PC-9 (cell line): ENCODE measurements at regions not wholly inside any gene's neighbourhood (a gene's known extent, or its start where the extent isn't known, plus 50 kb on each side); places are given as distances from the start of the nearest gene placed in this dataset.

Source experiments
- BruUV-seq: library from RNA; stranded (reverse); fragments of 400-500 nt; replicated peaks from 2 replicates; lab custom pipeline; 2021; lab: Mats Ljungman, UMichigan
- CTCF ChIA-PET: fragments of 300-600 bp; sonication (Branson Sonifier 250); formaldehyde crosslinking; loops from one replicate; lab custom pipeline; 2022; ENCODE audit warnings: antibody characterized with exemption; lab: Charles Lee
- POLR2A ChIA-PET: fragments of 300-600 bp; sonication (Branson Sonifier 250); formaldehyde crosslinking; loops from one replicate; lab custom pipeline; 2022; ENCODE audit warnings: antibody characterized with exemption; ENCODE audit not compliant: unreplicated experiment; lab: Charles Lee
- DNase-seq, 2 experiments: peaks; one replicate each; pipeline versions ENCODE4 v3.0.0 to v3.0.0-alpha.2; 2015 to 2022; ENCODE audit warnings: mixed read lengths in 1 of 2
- H2AFZ ChIP-seq: fragments of 200-600 bp; sonication (generic); 2 replicates; pipeline ENCODE4 v1.8.1; 2017; ENCODE audit warnings: antibody characterized with exemption
- H3F3A ChIP-seq: fragments of 200-600 bp; sonication (generic); 2 replicates; pipeline ENCODE4 v1.8.1; 2017; ENCODE audit warnings: antibody characterized with exemption, mild to moderate bottlenecking, low read depth; ENCODE audit not compliant: insufficient read depth
- H3K27ac ChIP-seq: fragments of 200-600 bp; sonication (generic); 2 replicates; pipeline ENCODE4 v1.6.1; 2016; ENCODE audit warnings: mixed run types
- H3K27me3 ChIP-seq: fragments of 200-600 bp; sonication (generic); 2 replicates; pipeline ENCODE4 v1.6.1; 2016; ENCODE audit warnings: low read depth, mixed run types; ENCODE audit not compliant: insufficient read depth
- H3K36me3 ChIP-seq: fragments of 200-600 bp; sonication (generic); 2 replicates; pipeline ENCODE4 v1.6.1; 2016; ENCODE audit warnings: low read depth, mixed run types
- H3K4me1 ChIP-seq: fragments of 200-600 bp; sonication (generic); replicated peaks from 2 replicates; pipeline ENCODE4 v1.6.1; 2016; ENCODE audit warnings: mixed run types; ENCODE audit not compliant: insufficient read depth
- H3K4me2 ChIP-seq: fragments of 200-600 bp; sonication (generic); 2 replicates; pipeline ENCODE4 v1.6.1; 2017; ENCODE audit warnings: mixed run types
- H3K4me3 ChIP-seq: fragments of 200-600 bp; sonication (generic); 2 replicates; pipeline ENCODE4 v1.6.1; 2016; ENCODE audit warnings: mixed run types
- H3K79me2 ChIP-seq: fragments of 200-600 bp; sonication (generic); 2 replicates; pipeline ENCODE4 v1.6.1; 2017; ENCODE audit warnings: low read depth, mixed run types
- H3K9me2 ChIP-seq: fragments of 200-600 bp; sonication (generic); 2 replicates; pipeline ENCODE4 v1.8.1; 2017; ENCODE audit warnings: mild to moderate bottlenecking; ENCODE audit not compliant: insufficient read depth
- H3K9me3 ChIP-seq: fragments of 200-600 bp; sonication (generic); 2 replicates; pipeline ENCODE4 v1.8.1; 2016; ENCODE audit warnings: low read depth; ENCODE audit not compliant: insufficient read depth
- H4K20me1 ChIP-seq: fragments of 200-600 bp; sonication (generic); 2 replicates; pipeline ENCODE4 v1.8.1; 2017; ENCODE audit not compliant: insufficient read depth
- EZH2 ChIP-seq: fragments of 200-600 bp; sonication (generic); IDR thresholded peaks from 2 replicates; pipeline ENCODE4 v1.8.0; 2017; ENCODE audit warnings: antibody characterized with exemption, low read depth
- intact Hi-C: fragments of 100-400 bp; cut with micrococcal nuclease; formaldehyde crosslinking; loops from one replicate; pipeline ENCODE4 v1.10.0; 2022; ENCODE audit not compliant: unreplicated experiment
- TF ChIP-seq, protein P1 (sequence below): fragments of 200-600 bp; sonication (generic); conservative IDR thresholded peaks from 2 replicates; pipeline ENCODE4 v1.6.1; 2017; ENCODE audit warnings: mixed run types, antibody characterized with exemption, mild to moderate bottlenecking, moderate library complexity

DNA sequence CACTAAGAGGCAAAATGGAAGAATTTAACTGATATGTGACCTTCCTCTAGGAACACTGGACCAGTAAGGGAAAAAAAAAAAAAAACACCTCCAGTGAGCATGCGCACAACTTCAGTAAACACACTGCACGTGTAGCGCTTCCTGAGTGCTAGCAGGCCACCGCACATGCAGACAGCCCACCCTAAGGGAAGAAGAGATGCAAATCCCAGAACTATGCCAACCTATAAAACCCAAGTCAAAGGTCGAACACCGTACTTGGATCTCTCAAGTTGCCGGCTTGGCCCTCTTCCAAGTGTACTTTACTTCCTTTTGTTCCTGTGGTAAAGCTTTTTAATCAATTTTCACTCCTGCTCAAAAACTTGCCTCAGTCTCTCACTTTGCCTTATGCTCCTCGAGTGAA is 64.5 kb upstream of the CADPS start:
- TF ChIP-seq, protein P1, sequence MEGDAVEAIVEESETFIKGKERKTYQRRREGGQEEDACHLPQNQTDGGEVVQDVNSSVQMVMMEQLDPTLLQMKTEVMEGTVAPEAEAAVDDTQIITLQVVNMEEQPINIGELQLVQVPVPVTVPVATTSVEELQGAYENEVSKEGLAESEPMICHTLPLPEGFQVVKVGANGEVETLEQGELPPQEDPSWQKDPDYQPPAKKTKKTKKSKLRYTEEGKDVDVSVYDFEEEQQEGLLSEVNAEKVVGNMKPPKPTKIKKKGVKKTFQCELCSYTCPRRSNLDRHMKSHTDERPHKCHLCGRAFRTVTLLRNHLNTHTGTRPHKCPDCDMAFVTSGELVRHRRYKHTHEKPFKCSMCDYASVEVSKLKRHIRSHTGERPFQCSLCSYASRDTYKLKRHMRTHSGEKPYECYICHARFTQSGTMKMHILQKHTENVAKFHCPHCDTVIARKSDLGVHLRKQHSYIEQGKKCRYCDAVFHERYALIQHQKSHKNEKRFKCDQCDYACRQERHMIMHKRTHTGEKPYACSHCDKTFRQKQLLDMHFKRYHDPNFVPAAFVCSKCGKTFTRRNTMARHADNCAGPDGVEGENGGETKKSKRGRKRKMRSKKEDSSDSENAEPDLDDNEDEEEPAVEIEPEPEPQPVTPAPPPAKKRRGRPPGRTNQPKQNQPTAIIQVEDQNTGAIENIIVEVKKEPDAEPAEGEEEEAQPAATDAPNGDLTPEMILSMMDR, result no peak
- no peak for TF ChIP-seq EZH2
- Histone ChIP-seq H3K9me2 (no peaks in the 10 kb centered on the region), H2AFZ (no peak overlapping the region), H3K4me2 (no peak overlapping the region), H3K36me3 (no peaks in the 10 kb centered on the region), H3K4me3 (no peak overlapping the region), H3K27me3 (no peaks in the 10 kb centered on the region), H3F3A (no peaks in the 10 kb centered on the region), H3K4me1 (no peaks in the 10 kb centered on the region), H4K20me1 (no peaks in the 10 kb centered on the region), H3K79me2 (no peaks in the 10 kb centered on the region), H3K9me3 (no peaks in the 10 kb centered on the region), H3K27ac (no peak overlapping the region)
- no peak for DNase-seq
- ChIA-PET CTCF (no interaction called here), POLR2A (no interaction called here)
- intact Hi-C loops, result no loop called here
- no TSS peak for BruUV-seq

DNA sequence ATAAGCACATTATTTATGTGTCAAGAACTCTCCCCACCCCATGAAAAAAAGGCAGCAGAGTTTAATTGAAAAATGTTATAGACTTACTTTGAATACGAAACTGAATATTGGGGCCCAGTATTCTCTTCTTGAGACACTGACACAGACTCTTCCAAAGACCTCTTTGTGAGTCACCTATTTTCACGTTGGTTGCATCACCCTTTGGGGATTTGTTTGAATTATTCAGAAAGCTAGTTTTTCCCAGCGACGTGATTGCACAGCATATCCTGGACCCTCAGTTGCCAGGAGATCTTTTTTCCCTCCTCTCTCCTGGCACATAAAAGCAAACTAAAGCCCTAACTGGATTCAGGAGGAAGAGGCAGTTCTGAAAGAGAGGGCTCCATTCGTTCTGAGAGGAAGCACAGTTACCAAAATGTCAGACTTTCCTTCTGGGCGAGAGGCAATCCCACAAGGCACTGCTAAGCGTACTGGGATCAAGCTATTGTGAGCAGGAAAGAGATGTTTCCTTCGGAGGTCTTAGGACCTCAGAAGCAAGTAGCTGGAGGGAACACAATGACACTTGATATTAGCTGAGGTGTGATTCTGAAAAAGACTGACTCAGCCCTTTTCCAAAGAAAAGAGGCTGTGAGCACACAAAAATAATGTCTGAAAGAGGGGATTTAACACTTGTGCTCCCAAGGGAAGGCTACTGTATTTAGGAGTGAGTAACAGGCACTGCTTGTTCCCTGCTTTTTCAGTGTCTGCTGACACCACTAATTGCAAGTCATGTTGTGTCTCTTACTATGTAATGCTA is 65.8 kb upstream of the CADPS start:
- H3K27ac ChIP-seq, result no peak overlapping the region
- CTCF ChIA-PET, result no interaction called here

DNA sequence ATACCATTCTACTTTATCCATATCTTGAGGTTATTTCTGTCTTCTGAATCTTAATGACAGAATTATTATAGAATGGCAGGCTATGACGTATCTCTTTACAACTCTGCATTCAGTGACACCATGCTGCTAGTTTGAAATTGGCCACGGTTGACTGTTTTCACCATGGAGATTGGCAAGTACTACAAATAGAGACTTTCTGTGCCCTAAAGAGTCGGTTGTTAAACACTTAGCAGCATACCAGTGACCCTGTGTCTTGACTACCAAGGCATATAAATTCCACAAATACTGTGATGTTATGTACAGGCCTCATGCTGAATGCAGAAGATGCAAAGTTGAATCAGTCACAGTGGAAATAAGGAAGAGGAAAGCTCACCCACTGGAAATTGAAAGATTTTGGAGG is 67.0 kb upstream of the CADPS start:
- Histone ChIP-seq H2AFZ (no peak overlapping the region), H3K4me2 (no peak overlapping the region), H3K36me3 (no peaks in the 10 kb centered on the region), H4K20me1 (no peaks in the 10 kb centered on the region), H3K9me3 (no peaks in the 10 kb centered on the region), H3K79me2 (no peaks in the 10 kb centered on the region), H3K4me1 (no peaks in the 10 kb centered on the region), H3K27me3 (no peaks in the 10 kb centered on the region), H3K27ac (no peak overlapping the region), H3K9me2 (no peaks in the 10 kb centered on the region), H3K4me3 (no peak overlapping the region), H3F3A (no peaks in the 10 kb centered on the region)
- TF ChIP-seq, protein P1, result no peak
- no peak for TF ChIP-seq EZH2
- BruUV-seq, result no TSS peak
- no peak for DNase-seq
- intact Hi-C loops, result no loop called here
- POLR2A ChIA-PET, result no interaction called here
- CTCF ChIA-PET, result no interaction called here

More for the DNA sequence above, 65.8 kb upstream of the CADPS start:
- no peaks in the 10 kb centered on the region for H3K27me3 ChIP-seq
- no peak for TF ChIP-seq EZH2
- TF ChIP-seq, protein P1, result no peak
- BruUV-seq, result no TSS peak
- no peak for DNase-seq
- no peaks in the 10 kb centered on the region for H3F3A ChIP-seq
- H3K4me3 ChIP-seq, result no peak overlapping the region
- no peaks in the 10 kb centered on the region for H3K4me1 ChIP-seq
- H3K9me3 ChIP-seq, result no peaks in the 10 kb centered on the region
- H3K9me2 ChIP-seq, result no peaks in the 10 kb centered on the region
- intact Hi-C loops, result no loop called here
- no peaks in the 10 kb centered on the region for H3K36me3 ChIP-seq
- H3K4me2 ChIP-seq, result no peak overlapping the region
- POLR2A ChIA-PET, result no interaction called here
- H2AFZ ChIP-seq, result 0 out of 2 replicates have a peak overlapping the region, but pooled peaks have one; percentile 48
- no peaks in the 10 kb centered on the region for H4K20me1 ChIP-seq
- no peaks in the 10 kb centered on the region for H3K79me2 ChIP-seq
